GM20000 (cell line): ENCODE measurements at regions not wholly inside any gene's neighbourhood (a gene's known extent, or its start where the extent isn't known, plus 50 kb on each side); places are given as distances from the start of the nearest gene placed in this dataset.

Experiments used
- DNase-seq: peaks from one replicate; pipeline ENCODE4 v3.0.0; 2012; ENCODE audit warnings: low spot score
- TF ChIP-seq, protein P1 (sequence below): IDR thresholded peaks from 2 replicates; pipeline ENCODE4 v1.5.1; 2012; ENCODE audit warnings: mild to moderate bottlenecking, control low read depth; ENCODE audit errors: extremely low read depth, missing control alignments

DNA sequence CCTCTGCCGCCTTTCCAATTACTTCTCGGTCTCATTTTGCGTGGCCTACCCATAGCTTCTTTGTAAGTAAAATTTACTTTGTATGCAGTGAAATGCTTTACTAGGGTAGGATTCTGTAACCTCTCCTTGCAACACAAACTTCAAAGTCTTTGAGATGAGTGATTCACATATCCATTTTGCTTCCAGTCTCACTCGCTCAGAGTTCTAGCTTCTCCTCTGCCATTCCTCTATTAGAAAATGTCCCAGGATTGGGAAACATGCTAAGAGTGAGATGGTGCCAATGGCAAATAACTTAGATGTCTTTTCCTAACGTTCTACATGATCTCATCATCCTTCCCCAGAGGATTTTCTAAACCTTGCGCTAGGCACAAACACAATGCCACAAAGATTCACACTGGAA, 270.5 kb upstream of the SLC30A5 start:
- TF ChIP-seq, protein P1, sequence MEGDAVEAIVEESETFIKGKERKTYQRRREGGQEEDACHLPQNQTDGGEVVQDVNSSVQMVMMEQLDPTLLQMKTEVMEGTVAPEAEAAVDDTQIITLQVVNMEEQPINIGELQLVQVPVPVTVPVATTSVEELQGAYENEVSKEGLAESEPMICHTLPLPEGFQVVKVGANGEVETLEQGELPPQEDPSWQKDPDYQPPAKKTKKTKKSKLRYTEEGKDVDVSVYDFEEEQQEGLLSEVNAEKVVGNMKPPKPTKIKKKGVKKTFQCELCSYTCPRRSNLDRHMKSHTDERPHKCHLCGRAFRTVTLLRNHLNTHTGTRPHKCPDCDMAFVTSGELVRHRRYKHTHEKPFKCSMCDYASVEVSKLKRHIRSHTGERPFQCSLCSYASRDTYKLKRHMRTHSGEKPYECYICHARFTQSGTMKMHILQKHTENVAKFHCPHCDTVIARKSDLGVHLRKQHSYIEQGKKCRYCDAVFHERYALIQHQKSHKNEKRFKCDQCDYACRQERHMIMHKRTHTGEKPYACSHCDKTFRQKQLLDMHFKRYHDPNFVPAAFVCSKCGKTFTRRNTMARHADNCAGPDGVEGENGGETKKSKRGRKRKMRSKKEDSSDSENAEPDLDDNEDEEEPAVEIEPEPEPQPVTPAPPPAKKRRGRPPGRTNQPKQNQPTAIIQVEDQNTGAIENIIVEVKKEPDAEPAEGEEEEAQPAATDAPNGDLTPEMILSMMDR: no peak
- no peak for DNase-seq

DNA sequence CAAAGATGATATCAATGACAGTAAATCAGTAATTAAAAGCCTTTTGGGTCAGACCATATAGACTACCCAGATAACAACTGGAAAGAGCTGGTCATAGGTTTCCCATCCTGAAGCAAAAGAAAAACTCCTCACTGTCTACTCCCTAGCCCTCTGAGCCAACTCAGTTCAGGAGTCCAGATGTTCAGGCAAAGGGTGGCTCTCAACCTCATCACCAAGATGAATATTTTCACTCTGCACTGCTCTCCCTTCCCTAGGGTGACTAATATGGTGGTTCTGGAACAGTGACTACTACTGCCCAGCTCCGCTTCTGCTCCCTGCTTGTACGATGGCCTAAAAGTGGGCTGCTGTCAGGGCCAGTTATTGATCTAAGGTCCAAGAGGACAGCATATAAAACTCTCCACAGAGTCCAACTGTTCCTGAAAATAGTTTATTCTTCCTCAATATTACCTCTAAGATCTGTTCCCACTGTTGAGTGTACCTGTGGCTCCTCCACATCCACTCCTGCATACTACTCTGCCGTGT, 263.4 kb upstream of the SLC30A5 start:
- no peak for DNase-seq
- TF ChIP-seq, protein P1: no peak

DNA sequence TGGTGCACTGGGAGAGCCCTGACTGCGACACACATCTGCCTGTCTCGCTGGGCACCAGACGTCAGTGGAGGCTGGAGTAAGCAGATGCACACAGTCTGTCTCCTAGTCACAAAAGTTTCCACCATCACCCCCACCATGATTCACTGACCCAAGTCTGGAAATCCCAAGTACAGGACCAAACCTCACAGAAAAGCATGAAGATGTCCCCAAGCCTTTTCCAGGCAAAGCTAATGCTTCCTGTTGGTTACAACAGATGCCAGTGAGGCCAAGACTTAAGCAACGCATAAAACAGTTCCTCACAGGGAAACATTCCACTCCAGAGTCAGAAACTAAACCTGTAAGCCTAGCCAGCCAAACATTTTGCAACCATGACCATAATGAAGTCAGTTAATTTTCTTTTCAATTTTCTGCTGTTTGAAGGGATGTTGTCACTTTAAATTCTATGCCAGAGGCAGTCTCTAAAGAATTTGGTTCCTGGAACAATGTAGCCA, 259.3 kb upstream of the SLC30A5 start:
- TF ChIP-seq, protein P1: no peak
- no peak for DNase-seq

DNA sequence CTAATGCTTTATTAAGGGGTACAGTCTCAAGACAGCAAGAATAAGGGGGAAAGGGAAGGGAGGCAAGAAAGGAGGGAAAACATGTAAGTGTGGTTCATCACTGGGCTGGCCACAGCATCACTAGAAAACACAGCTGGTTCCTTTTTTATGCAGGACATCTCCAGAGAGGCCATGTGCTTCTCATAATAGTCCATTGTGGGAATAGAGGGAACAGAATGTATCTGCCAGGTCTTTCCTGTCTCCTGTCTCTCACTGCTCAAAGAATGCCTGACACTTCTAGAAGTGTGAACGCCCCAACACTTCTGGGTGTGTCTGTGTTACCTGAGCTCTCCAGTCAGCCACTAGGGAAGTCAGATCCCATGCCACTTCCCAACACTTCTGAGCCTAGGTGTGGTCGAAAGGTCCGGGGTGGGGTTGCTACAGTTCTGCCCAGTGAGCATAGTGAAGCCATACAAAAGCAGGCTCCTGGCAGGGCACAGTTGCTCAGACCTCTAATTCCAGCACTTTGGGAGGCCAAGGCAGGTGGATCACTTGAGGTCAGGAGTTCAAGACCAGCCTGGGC, 255.6 kb upstream of the SLC30A5 start:
- TF ChIP-seq, protein P1: no peak
- no peak for DNase-seq

DNA sequence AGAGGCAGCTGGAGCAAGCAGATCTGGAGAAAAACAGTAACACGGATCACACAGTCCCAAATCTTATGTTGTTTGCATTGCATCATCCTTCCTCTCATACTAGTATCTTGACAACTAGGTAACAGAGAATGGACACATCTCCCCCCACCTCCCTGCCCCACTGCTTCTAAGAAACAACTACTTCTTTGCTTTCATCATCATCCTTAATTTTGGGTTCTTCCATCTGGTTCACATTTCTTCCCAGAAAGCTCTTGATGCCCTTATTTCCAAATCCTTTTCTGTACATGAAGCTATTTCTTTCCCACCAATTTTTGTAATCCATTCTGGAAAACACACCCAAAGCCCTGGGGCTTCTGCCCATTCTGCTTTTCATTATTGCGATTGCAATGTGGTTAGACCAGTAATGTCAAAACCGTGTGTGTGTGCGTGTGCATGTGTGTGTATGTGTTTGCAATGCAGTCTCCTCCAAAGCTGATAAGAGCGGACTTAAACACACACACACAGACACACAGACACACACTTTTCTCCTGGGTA, 254.7 kb upstream of the SLC30A5 start:
- TF ChIP-seq, protein P1: no peak
- DNase-seq: no peak

DNA sequence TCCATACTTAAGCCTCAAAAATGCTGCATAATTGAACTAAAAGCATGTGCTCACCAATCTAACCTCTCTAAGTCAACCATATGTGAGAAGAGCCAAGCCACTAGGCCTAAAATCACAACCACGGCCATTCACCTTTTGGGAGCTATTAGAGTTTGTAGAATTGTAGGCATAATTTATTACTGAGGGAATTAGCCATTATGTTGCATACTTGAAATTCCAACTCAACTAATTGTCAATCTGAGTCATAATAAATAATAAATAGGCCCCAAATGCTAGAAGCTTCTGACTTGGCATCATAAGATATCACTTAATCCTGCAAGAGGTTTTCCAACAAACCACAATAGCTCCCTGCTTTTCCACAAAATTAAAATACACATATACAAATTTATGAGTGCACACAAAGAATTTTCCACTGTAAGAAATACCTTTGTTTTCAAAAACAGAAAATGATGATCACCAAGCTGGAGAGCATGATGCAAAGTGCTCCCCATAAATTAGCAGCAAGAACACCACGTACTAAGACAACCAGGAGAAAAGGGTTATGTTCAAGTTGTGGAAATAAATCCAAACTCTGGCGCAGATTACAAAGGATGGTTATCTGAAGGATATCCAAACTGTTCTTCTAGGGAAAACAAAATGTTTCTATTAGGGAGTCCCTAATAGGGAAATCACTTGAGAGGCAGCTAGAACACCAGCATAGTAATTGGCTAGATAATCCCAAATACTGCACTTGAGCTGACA, 250.0 kb upstream of the SLC30A5 start:
- TF ChIP-seq, protein P1: no peak
- no peak for DNase-seq

DNA sequence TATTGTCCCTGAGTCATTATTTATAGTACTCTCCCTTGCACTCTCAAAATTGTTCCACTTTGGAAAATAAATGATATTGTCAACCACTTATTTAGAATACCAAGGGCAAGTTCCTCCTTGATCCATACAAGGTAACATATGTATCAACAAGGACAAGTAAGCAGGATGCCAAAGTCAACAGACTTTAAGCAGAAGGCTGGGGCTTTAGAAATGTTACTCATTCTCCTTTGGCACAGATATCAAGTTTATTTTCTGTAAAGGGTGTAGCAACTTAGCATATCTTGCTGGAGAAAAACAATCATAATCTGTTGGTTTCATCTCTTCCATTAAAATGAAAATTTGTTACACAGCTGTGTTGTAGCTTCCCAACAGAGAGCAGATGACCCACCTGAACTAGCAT, 248.7 kb upstream of the SLC30A5 start:
- TF ChIP-seq, protein P1: no peak
- DNase-seq: no peak
